LoVo (cell line): ENCODE measurements at regions not wholly inside any gene's neighbourhood (a gene's known extent, or its start where the extent isn't known, plus 50 kb on each side); places are given as distances from the start of the nearest gene placed in this dataset.

Experiments
- DNase-seq: peaks from one replicate; pipeline ENCODE4 v3.0.0-alpha.2; 2016; ENCODE audit warnings: low spot score

DNA sequence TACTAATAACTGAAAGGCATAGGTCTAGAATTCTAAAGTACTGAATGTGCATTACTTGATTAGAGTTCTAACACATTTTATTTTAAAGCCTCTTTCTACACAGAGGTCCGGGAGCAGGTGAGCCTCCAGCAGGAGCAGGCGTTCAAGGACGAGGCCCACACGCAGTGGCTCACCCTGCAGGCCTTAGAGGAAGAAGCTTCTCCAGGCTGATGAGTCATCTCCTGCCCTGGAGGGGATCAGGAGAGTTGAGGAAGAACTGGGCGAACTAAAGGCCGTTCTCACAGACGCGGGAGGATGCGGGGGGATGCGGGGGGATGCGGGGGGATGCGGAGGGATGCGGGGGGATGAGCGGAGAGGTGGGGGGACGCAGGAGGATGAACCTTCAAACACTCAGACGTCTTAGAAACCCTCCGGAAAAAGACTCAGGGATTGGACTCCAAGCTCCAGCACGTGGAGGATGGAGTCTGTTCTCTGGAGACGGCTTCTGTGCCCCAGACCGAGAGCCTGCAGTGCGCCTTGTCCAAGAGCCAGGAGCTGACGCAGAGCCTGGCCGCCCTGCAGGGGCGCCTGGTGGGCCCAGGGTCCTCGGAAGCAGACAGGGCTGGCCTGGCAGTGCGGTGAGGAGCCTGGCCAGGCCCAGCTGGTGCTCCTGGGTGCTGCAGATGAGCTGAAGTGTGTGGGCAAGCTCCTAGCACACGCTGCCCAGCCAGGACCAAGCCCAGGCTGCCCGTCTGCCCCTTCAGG, 433.7 kb upstream of the TPK1 start:
- DNase-seq, result no peak

DNA sequence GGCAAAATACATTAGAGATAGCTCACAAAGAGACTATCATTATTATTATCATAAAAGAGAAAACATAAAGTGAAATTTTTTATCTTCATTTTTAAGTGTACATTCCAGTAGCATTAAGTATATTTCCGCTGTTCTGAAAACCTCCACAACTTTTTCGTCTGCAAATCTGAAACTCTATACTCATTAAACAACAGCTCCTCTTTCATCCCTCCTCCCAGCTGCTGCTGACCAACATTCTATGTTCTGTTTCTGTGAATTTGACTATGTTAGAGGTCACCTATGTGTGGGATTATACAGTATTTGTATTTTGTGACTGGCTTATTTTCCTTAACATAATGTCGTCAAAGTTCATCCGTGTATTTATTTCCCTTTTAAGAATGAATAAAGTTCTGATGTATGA, 429.3 kb upstream of the TPK1 start:
- no peak for DNase-seq

DNA sequence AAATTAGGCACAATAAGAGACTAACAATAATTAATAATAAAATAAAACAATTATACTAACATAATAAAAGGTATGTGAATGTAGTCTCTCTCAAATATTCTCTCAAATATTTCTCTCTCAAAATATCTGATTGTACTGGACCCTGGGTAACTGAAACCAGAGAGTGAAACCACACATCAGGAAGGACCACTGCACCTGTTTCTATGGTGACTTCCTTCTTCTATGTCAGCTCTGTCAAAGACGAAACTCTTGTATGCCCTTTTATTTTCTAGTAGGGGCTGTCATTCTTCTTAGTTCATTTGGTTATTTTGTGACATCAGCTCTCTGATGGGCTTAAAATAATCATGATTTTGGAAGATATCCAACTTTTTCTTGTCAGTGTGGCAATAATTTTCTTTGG, 428.0 kb upstream of the TPK1 start:
- no peak for DNase-seq

DNA sequence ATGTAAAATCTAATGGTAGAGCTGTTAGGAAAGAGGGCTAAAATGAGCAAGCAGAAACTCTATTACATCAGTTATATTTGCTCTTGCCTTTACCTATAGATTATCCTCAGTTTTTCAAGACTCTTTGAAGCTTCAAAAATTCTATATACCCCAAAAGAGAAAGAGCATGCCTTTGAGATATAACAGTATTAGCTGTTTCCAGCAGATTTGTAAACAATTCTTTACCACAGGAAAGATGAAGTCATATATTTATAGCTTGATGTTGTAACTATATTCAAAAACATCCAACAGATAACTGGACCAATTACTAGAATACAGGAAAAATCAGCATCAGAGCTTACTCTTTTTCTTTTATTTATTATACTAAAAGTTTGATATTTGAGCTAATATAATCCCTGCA, 416.2 kb upstream of the TPK1 start:
- DNase-seq, result no peak

DNA sequence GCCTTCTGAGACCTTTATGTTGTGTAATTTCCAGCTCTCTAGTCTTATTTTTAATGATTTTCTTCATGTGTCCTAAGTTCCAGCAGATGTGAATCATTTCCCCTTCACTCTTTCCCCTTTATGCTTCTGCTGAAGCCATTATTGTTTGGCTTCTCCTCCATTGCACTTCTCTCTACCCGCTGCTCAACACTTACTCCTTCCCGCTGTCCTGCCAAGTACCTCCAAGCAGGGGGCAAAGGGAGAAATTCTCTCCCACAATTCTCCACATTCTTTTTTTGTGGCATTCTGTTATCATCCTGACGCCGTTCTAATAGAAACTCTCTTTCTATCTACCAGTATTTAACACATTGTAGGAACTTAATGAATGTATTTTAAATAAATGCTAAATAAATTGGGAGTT, 388.9 kb upstream of the TPK1 start:
- no peak for DNase-seq

DNA sequence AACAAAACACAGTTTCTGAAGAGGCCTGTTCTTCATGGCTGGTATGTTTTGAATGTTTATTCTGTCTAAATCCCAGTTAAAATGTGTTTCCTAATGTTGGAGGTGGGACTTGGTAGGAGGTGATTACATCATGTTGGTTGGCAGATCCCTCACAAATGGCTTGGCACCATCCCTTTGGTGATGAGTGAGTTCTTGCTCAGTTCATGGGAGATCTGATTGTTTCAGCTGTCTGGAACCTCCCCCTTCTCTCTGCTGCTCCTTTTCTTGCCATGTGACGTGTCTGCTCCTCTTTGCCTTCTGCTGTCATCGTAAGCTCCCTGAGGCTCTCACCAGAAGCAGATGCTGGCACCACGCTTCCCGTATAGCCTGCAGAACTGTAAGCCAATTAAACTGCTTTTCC, 383.6 kb upstream of the TPK1 start:
- DNase-seq, result no peak

DNA sequence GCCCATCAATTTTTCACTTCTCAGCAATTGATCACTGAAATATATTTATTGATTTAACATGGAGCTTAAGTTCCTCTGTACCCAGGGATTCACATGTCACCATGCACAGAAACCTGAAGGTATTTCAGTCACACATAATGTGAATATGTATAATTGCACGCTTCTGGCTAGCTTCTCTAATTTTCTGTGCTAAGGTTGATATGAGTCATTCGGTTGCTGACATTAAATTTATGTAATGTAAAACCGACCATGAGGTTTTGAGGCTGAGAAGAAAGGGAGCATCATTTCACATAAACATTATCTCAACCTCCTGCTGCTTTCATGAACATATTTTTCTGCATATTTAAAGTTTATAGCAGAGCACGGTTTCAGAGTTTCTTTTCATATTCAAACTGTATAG, 381.0 kb upstream of the TPK1 start:
- DNase-seq, result no peak

DNA sequence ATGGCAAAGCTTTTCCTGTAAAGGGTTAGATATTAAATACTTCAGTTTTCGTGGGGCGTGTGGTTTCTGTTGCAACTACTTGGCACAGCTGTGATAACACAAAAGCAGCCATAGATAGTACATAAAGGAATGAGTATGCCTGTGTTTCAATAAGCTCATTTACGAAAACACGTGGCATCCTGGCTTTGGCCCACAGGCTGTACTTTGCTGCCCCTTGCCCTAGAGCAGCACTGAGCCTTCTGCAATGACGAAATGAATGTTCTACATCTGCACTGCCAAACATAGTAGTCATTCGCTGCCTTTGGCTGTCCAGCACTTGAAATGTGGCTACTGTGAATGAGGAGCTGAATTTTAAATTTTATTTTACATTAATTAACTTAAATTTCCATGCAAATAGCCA, 376.2 kb upstream of the TPK1 start:
- no peak for DNase-seq

DNA sequence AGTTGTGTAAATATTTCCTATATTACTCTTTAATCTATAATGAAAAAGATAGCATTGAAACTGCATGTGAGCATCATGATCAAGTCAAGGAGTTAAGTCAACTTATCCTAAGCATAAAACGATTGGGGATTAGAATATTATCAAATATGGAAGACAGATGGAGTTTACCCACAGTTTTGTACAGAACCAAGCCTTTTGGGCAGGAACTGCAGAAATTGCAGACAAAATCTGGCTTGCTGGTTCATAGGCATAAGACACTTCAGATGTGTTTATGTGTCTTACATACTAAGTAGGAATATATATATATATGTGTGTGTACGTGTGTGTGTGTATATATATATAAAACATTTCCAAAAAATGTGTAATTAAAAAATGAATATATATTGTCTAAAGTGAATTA, 375.4 kb upstream of the TPK1 start:
- no peak for DNase-seq

DNA sequence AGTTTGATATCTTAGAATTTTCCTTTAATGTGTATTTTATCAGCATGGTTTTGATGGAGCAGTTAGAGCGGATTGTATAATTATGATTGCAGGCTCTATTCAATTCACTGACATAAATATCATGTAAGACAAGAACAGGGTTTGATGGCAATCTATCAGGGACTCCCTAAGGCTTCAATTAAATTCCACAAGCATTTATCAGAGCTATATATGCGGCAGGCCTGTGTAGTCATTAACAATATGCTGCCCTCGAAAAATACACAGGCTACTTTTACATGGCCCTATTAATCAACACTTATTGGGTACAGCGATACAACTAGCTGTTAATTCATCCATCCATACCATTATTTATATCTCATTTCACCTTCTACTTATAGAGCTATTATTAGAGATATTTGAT, 358.1 kb upstream of the TPK1 start:
- no peak for DNase-seq

DNA sequence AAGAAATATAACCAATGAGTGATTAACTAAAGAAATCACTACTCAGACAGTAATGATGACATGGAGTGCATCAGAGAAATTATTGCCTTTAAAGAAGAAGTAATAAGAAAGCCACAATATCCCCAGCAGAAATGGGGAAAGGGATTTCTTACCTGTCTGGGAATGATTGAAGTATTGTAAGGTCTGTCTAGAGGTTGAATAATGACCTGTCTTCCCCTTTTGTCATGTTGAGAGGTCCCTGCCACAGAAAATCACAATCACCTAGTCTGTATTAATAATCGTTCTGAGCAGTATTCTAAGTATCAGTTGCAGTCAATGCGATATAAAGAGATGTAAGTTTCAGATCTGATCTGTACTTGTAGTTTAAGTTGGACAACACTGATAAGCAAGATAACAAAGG, 349.1 kb upstream of the TPK1 start:
- DNase-seq, result no peak

DNA sequence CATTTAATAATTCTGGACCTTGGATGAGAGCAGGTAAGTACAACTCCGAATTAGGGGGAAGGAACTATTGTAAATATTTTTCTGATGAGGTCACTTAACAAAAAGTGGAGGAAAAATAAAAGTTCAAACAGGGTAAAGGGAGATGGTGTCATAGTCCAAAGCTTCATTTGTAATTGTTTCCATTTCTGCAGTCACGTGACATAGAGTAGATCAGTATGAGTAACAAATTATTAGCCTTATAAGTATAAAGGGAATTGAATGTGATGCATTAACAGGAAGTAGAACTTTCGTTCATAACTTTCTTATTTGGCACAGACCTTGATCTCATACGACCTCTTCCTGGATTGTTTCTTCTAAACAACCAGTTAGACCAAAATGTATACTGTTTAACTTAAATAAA, 347.2 kb upstream of the TPK1 start:
- DNase-seq, result no peak

DNA sequence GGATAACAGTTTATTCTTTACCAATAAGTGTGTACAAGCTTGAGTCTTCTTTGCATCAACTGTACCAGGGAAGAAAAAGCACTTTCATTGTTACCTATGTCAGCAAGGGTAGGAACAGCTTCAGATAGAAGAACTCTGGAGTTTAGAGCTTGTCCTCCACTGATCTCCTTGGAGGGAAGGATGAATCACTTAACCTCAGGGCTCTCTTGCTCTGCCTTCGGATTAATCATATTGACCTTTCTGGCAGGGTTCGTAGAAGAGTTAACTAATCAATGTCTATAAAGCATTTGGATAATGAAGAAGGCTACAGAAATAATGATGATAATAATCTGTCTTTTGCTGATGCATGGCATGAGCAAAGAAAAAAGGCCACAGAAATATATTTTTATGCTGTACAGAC, 339.5 kb upstream of the TPK1 start:
- DNase-seq, result no peak

DNA sequence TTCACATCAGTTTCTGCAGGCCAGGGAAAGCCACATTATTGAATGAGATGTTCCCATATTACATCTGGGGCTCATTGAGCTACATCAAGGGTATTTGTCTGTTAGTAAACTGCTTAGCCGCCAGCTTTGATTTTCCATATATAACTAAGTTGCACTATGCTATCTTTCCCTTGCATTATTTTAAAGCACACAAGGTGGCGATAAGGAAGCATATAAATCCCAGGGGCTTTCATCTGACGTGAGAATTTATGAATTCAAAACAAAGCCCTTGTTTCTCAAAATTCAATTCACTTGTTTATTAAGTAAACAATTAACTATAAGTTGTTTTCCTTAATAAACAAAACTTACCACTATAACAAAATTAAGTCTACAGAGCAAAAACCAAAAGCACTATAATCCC, 334.1 kb upstream of the TPK1 start:
- no peak for DNase-seq

DNA sequence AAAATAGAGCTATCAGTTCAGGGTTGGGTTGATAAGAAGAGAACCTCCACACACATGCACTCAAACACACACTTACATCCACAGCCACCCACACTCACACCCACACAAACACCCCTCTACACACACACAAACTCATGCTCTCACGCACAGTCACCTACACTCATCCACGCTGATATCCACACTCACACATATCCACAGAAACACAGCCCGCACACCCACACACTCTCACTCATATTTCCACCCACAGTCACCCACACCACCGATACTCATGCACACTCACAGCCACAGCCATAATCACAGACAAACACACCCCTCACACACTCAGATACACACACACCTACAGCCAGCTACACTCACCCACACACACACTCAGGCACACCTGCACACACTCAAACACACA, 333.0 kb upstream of the TPK1 start:
- no peak for DNase-seq

DNA sequence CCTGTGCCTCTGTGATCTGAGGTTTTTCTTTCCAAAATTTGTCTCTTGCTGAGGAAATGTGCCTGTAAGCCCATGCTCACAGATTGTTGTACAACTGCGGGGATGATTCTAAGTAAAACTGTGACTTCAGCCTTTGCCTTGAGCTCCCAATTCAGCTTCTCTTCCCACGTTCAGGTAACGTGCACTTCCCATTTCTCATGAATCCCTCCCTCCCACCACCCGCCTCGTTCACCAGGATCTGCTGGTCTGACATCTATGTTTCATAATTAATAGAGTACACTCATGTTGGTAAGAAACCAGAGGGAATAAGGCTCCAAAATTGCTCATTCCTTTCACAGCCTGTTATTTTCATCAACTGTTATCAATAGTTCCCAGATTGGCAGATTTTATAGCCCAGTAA, 332.6 kb upstream of the TPK1 start:
- DNase-seq, result no peak

DNA sequence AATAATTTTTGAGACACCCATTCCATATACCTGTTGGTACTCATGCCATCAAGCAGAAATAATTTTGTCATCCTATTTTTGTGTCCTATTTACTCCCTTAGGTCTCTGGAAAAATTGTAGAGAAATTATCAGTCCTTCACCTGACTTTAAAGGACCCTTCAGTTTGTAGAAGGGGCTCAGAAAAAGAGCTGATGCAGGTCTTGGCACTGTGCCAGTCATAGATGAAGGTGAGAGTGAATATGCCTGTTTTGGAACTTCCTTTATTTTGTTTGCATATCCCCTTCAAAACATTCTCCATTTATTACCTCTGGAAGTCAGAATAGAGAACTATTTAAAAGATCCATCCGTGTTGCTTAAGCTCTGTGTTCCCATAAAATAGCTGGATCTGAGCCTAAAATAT, 321.0 kb upstream of the TPK1 start:
- DNase-seq, result no peak

DNA sequence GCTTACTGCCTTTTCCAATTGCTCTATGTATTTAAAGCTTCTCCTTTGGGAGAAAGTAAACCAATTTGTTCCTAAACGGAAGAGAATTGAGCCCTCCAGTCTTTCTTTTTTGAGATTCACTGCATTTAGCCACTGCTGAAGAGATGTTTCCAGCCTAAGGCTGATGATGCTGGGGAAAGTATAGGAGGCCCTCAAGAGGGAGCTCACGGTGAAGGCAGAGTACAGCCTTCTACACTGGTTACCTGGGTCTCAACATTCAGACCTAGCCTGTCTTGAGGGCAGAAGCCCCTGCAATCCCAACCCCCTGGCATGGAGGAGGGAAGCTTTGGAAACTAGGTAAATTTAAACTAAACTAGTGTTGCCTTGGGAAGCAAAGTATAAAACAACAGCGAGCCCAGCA, 316.7 kb upstream of the TPK1 start:
- DNase-seq, result no peak

DNA sequence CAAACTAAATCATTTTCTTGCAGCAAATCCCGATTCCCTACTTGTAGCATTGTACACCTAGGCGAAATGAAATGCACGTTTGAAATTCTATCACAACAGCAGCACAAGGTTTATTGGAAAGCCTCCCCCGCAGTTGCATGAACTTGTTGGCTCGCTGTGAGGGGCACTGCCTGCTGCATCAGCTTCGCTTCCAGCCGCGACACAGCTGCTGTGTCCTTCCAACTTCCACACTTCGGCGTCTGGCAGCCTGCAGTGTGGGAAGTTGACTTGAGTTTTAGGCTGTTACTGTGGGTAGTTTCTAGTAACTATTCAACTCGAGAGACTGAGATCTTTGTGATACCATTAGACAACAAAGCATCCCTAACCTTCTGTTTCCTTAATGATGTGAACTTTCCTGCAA, 315.8 kb upstream of the TPK1 start:
- DNase-seq, result no peak

DNA sequence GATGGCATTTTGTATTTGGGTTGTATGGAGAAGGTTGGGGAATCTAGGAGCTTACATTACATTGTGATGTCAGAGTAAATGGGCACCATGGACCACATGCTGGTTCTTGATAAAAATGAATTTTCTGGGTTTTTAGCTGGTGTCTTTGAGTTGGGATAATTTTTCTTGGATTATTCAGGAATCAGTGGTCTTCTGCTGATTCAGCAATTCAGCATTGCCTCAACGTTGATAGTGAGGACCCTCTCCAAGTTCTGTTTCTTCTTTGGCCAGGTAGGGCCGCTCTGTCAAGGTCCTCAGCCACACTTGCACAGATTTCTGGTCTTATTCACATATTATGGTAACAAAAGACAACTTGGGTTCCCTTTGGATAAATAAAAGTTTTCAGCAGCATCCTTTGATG, 312.0 kb upstream of the TPK1 start:
- no peak for DNase-seq

DNA sequence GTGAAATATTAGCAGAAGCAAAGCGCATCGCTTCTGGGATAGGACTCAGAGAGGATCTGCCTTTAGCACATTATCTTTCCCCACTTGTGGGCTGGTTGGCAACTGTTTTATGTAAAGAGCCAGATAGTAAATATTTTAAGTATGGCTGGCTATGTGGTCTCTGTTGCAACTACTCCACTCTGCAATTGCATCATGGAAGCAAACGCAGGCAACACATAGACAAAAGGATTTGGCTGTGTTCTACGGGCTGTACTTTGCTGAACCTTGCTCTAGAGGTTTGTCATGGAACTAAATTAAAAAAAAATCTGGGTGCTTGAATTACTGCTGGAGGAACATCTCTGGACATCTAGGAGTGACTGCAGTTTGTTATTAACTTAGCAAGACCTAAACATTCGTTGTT, 307.8 kb upstream of the TPK1 start:
- no peak for DNase-seq

DNA sequence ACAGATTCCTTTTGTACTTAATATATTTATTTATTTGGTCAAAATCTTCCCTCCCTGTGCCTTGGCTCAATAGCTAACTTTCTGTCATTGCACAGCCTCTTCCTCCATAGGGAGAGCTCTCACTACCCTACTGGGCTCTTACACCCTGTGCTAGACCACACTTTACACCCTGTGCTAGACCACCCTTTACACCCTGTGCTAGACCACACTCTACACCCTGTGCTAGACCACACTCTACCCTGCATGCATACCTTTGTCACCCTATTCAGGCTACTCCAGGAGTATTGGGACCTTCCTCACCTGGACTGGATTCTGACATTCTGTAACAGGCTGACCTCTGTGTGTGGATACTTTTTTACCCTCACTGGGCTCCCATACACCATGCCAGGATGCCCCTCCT, 298.5 kb upstream of the TPK1 start:
- no peak for DNase-seq

DNA sequence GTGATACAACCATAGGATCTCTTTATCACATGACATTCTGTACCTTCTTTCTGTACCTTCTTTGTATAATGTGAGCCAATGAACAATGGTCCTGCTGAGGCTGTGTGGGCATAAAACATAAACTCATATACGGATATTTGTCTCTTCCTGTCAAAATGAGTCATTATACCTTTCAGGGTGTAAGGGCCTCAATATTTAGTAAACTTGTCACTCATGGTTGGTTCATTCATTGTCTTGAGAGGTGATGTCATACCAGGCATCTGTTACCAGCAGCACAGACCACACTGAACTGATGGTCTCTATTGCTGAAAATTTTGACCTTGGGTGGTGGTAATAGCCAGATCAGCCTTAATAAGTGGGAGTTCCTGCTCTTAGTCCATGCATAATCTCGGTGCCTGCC, 287.6 kb upstream of the TPK1 start:
- DNase-seq, result no peak

DNA sequence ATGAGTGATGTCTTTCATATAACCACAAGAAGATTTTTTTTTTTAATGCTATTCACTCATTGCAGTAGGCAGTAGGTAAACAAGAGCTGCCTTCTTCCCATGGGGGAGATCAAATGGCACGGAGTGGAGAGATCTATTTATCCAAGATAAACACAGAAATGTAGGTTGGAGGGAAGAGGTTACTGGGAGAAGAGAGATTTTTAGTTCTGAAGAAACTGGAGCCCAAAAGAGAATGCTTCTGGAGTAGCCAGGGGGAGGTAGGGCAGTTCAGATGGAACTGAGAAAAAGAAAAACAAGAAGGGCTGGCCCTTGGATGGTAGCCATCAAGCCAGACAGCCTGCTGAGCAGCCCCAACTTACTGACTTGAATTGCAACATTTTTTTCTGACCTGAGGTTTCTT, 270.1 kb upstream of the TPK1 start:
- DNase-seq, result no peak

DNA sequence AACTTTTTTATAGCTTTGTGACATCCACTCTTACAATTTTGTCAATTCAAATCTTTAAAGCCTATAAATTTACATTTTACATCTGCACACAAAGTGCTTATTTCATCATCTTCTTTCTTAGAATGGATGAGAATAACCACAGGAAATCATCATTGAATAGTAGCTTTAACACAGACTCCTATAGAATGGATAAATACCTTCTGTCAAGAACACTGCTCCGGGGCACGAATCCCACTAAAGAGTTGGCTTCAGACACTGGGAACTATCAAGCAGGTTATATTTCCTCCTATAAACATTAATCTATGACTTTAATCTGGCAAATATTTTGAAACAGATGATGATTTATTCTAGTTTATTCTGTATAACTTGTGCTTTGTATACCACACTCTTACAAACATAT, 269.7 kb upstream of the TPK1 start:
- no peak for DNase-seq
